ENCODE measurements at regions not wholly inside any gene's neighbourhood (a gene's known extent, or its start where the extent isn't known, plus 50 kb on each side); places are given as distances from the start of the nearest gene placed in this dataset.

GRCh38 chr1:113250161-113250560 is 140.2 kb upstream of the MAGI3 start:
- no peak for TF ChIP-seq CTCF (IDR thresholded peaks at IDR 0.05; ENCODE audit: extremely low read depth, low read depth, low read length)
- no peaks in the 10 kb centered on the region for H3K79me2 ChIP-seq (ENCODE audit: insufficient read depth, low read length)

GRCh38 chr1:113252166-113252565 is 138.1 kb upstream of the MAGI3 start:
- Histone ChIP-seq H3K4me1 (ENCODE audit: insufficient read depth, low read length) (no peaks in the 10 kb centered on the region), H3K36me3 (ENCODE audit: insufficient read depth, low read length) (no peaks in the 10 kb centered on the region), H2AFZ (ENCODE audit: low read length) (no peak overlapping the region), H3K9me3 (ENCODE audit: low read depth, low read length) (no peaks in the 10 kb centered on the region), H3K4me2 (ENCODE audit: insufficient read depth, low read length) (no peak overlapping the region), H3K4me3 (ENCODE audit: insufficient read depth, low read length) (no peak overlapping the region), H4K20me1 (ENCODE audit: insufficient read depth, low read length) (no peaks in the 10 kb centered on the region), H3K79me2 (ENCODE audit: insufficient read depth, low read length) (no peaks in the 10 kb centered on the region), H3K27ac (ENCODE audit: low read depth, low read length) (no peak overlapping the region), H3K27me3 (ENCODE audit: insufficient read depth, low read length) (peaks cover 17% of the 10 kb centered on the region)
- no peak for TF ChIP-seq CTCF (IDR thresholded peaks at IDR 0.05; ENCODE audit: extremely low read depth, low read depth, low read length)
- DNase-seq (ENCODE audit: insufficient read length, low spot score, missing footprints), result no peak

More at GRCh38 chr1:113250161-113250560, 140.2 kb upstream of the MAGI3 start:
- no peaks in the 10 kb centered on the region for H3K9me3 ChIP-seq (ENCODE audit: low read depth, low read length)
- no peak overlapping the region for H3K27ac ChIP-seq (ENCODE audit: low read depth, low read length)
- no peak overlapping the region for H3K4me3 ChIP-seq (ENCODE audit: insufficient read depth, low read length)
- peaks cover 10% of the 10 kb centered on the region for H3K27me3 ChIP-seq (ENCODE audit: insufficient read depth, low read length)
- H2AFZ ChIP-seq (ENCODE audit: low read length), result no peak overlapping the region
- DNase-seq (ENCODE audit: insufficient read length, low spot score, missing footprints), result no peak
- no peaks in the 10 kb centered on the region for H3K4me1 ChIP-seq (ENCODE audit: insufficient read depth, low read length)
- no peak overlapping the region for H3K4me2 ChIP-seq (ENCODE audit: insufficient read depth, low read length)
- H3K36me3 ChIP-seq (ENCODE audit: insufficient read depth, low read length), result no peaks in the 10 kb centered on the region
- no peaks in the 10 kb centered on the region for H4K20me1 ChIP-seq (ENCODE audit: insufficient read depth, low read length)

- no peaks in the 10 kb centered on the region for H4K20me1 ChIP-seq (ENCODE audit: insufficient read depth, low read length)
- H3K36me3 ChIP-seq (ENCODE audit: insufficient read depth, low read length), result no peaks in the 10 kb centered on the region
- no peaks in the 10 kb centered on the region for H3K9me3 ChIP-seq (ENCODE audit: low read depth, low read length)
- no peak overlapping the region for H3K4me2 ChIP-seq (ENCODE audit: insufficient read depth, low read length)
- no peaks in the 10 kb centered on the region for H3K4me1 ChIP-seq (ENCODE audit: insufficient read depth, low read length)
- no peak for TF ChIP-seq CTCF (IDR thresholded peaks at IDR 0.05; ENCODE audit: extremely low read depth, low read depth, low read length)
- H2AFZ ChIP-seq (ENCODE audit: low read length), result no peak overlapping the region
- H3K27ac ChIP-seq (ENCODE audit: low read depth, low read length), result no peak overlapping the region
- no peak overlapping the region for H3K4me3 ChIP-seq (ENCODE audit: insufficient read depth, low read length)
- peak; percentile 30 for DNase-seq (ENCODE audit: insufficient read length, low spot score, missing footprints)
- peaks cover 20% of the 10 kb centered on the region for H3K27me3 ChIP-seq (ENCODE audit: insufficient read depth, low read length)
- no peaks in the 10 kb centered on the region for H3K79me2 ChIP-seq (ENCODE audit: insufficient read depth, low read length)
These were observed 137.1 kb upstream of the MAGI3 start for GRCh38 chr1:113253187-113253586.

- no peaks in the 10 kb centered on the region for H3K9me3 ChIP-seq (ENCODE audit: low read depth, low read length)
- H3K27me3 ChIP-seq (ENCODE audit: insufficient read depth, low read length), result peaks cover 22% of the 10 kb centered on the region
- no peak overlapping the region for H2AFZ ChIP-seq (ENCODE audit: low read length)
- DNase-seq (ENCODE audit: insufficient read length, low spot score, missing footprints), result no peak
- no peaks in the 10 kb centered on the region for H3K79me2 ChIP-seq (ENCODE audit: insufficient read depth, low read length)
- H4K20me1 ChIP-seq (ENCODE audit: insufficient read depth, low read length), result no peaks in the 10 kb centered on the region
- no peaks in the 10 kb centered on the region for H3K36me3 ChIP-seq (ENCODE audit: insufficient read depth, low read length)
- H3K4me2 ChIP-seq (ENCODE audit: insufficient read depth, low read length), result no peak overlapping the region
- H3K27ac ChIP-seq (ENCODE audit: low read depth, low read length), result no peak overlapping the region
- H3K4me3 ChIP-seq (ENCODE audit: insufficient read depth, low read length), result no peak overlapping the region
- no peak for TF ChIP-seq CTCF (IDR thresholded peaks at IDR 0.05; ENCODE audit: extremely low read depth, low read depth, low read length)
- no peaks in the 10 kb centered on the region for H3K4me1 ChIP-seq (ENCODE audit: insufficient read depth, low read length)
These were observed 136.7 kb upstream of the MAGI3 start for GRCh38 chr1:113253590-113253989.

Data from osteoblast (primary cell).